Dendritic cell treated with granulocyte-macrophage colony-stimulating factor and Interleukin-4, amounts not matched to agents 40 ng/mL and 50 ng/mL, for 4 days (primary cell): ENCODE measurements at regions not wholly inside any gene's neighbourhood (a gene's known extent, or its start where the extent isn't known, plus 50 kb on each side); places are given as distances from the start of the nearest gene placed in this dataset.

Experiments
- H3K27ac Mint-ChIP-seq: one replicate; pipeline ENCODE4 v1.8.0; 2022; ENCODE audit warnings: mild to moderate bottlenecking, mixed read lengths
- H3K27me3 Mint-ChIP-seq: one replicate; pipeline ENCODE4 v1.8.0; 2022; ENCODE audit warnings: mild to moderate bottlenecking, mixed read lengths
- H3K36me3 Mint-ChIP-seq: one replicate; pipeline ENCODE4 v1.8.0; 2022; ENCODE audit warnings: low read depth, mixed read lengths
- H3K4me1 Mint-ChIP-seq: one replicate; pipeline ENCODE4 v1.8.0; 2022; ENCODE audit warnings: low read depth, mixed read lengths
- H3K4me3 Mint-ChIP-seq: one replicate; pipeline ENCODE4 v1.8.0; 2022; ENCODE audit warnings: mild to moderate bottlenecking, moderate library complexity, mixed read lengths
- H3K9me3 Mint-ChIP-seq: one replicate; pipeline ENCODE4 v1.8.0; 2022; ENCODE audit warnings: mixed read lengths
- intact Hi-C: fragments of 100-400 bp; cut with micrococcal nuclease; formaldehyde crosslinking; loops from one replicate; pipeline ENCODE4 v1.15.0; 2022

GRCh38 chr9:80094176-80094771, 522.5 kb downstream of the TLE4 start:
- Mint-ChIP-seq H3K4me1 (no peaks in the 10 kb centered on the region), H3K27me3 (no peaks in the 10 kb centered on the region), H3K4me3 (no peak overlapping the region), H3K27ac (no peak overlapping the region), H3K9me3 (peaks cover 21% of the 10 kb centered on the region), H3K36me3 (no peaks in the 10 kb centered on the region)
- intact Hi-C loops = no loop called here

DNA sequence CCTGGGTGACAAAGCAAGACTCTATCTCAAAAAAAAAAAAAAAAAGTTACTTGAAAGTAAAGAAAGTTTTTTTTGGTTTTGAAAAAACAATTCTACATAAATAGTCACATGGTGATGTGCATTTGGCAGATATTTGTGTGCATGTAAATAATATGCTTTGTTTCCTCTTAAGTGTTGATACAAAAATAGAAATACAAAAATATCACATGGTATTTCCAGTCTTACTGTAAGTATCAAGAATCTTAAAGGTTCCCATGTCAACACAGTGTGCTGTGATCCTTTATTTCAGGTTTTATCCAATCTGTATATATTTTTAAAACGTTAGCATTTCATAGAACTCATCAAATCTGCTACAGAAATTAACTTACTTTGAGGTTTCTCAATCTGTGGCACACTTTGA, 521.9 kb downstream of the TLE4 start:
- Mint-ChIP-seq H3K4me1 (no peaks in the 10 kb centered on the region), H3K27me3 (no peaks in the 10 kb centered on the region), H3K4me3 (no peak overlapping the region), H3K9me3 (peaks cover 21% of the 10 kb centered on the region), H3K36me3 (no peaks in the 10 kb centered on the region), H3K27ac (no peak overlapping the region)
- intact Hi-C loops = no loop called here

DNA sequence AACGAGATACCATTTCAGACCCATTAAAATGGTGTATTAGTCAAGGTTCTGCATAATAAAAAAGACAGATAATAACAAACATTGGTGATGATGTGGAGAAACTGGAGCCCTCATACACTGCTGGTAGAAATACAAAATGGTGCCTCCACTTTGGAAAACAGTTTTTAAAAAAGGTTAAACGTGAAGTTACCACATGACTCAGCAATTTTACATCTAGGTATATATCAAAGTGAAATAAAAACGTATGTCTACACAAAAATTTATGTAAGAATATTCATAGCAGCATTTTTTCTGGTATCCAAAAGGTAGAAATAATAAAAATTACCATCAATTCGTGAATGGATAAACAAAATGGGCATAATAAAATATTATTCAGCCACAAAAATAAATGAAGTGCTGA, 519.8 kb downstream of the TLE4 start:
- Mint-ChIP-seq H3K27ac (no peak overlapping the region), H3K27me3 (no peaks in the 10 kb centered on the region), H3K4me1 (no peaks in the 10 kb centered on the region), H3K36me3 (no peaks in the 10 kb centered on the region), H3K4me3 (no peak overlapping the region), H3K9me3 (peaks cover 21% of the 10 kb centered on the region)
- intact Hi-C loops = no loop called here

DNA sequence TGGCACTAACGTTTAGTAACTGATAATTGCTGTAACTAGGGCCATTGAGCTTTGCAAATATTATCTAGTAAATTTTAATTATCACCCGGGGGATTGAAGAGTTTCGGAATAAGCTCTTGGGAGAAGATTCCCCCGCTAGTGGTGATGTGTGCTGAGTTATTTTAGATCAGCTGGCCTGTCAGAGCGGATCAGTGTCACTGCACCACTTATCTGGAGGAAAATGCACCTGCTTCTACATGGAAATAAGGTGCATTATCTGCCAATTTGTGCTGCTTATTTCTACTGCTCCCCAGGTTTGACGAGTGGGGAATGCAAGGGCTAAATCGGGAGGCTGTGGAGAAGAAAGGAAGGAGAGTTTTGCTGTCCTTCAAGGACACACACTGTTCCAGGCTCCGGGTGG, 518.6 kb downstream of the TLE4 start:
- H3K27ac Mint-ChIP-seq = no peak overlapping the region
- peaks cover 16% of the 10 kb centered on the region for H3K9me3 Mint-ChIP-seq
- H3K4me1 Mint-ChIP-seq = no peaks in the 10 kb centered on the region
- intact Hi-C loops = no loop called here
- H3K27me3 Mint-ChIP-seq = no peaks in the 10 kb centered on the region
- no peak overlapping the region for H3K4me3 Mint-ChIP-seq
- no peaks in the 10 kb centered on the region for H3K36me3 Mint-ChIP-seq

DNA sequence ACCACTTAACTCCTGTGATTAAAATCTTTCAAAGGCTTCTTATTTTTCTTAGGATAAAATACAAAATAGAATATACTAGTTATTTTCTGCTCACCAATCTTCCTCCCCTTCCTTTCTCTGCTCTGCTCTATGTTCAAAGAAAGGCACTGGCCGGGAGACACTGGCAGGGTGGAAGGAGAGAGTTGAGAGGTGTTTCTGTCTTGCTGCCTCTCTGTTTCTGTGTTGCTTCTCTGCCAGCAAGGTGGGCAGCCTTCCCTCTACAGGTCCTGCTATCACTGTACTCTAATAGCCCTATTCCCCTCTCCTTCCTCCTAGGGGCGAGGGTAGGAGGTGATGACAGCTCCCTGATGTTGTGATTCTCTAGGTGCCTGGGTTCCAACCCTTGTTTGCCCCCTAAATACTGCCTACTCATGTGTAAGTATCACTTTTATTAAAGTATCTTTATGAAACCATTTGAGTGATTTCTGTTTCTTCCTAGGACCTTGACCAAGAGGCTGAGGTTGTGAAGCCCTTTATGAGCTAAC, 515.1 kb downstream of the TLE4 start:
- Mint-ChIP-seq H3K4me1 (no peaks in the 10 kb centered on the region), H3K9me3 (peaks cover 1% of the 10 kb centered on the region), H3K27ac (no peak overlapping the region), H3K4me3 (no peak overlapping the region), H3K27me3 (no peaks in the 10 kb centered on the region), H3K36me3 (no peaks in the 10 kb centered on the region)
- intact Hi-C loops = no loop called here

DNA sequence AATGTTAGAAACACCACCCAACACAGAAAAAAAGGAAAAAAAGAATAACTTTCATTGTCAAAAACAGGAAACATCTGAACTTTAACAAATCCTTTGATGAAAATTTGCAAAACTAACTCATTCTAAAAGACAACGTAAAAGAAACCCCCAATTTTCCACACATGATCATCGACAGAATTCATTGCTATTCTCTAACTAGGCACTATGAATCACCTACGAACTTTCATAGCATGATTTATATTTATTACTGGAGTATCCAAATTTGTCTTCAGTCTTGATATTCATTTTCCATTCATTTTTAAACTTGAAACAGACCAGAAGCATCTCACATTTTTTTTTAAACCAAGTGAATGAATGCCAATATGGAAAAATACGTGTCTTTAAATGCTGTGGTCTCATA, 514.6 kb downstream of the TLE4 start:
- Mint-ChIP-seq H3K36me3 (no peaks in the 10 kb centered on the region), H3K4me1 (no peaks in the 10 kb centered on the region), H3K27ac (no peak overlapping the region), H3K4me3 (no peak overlapping the region), H3K9me3 (no peaks in the 10 kb centered on the region), H3K27me3 (no peaks in the 10 kb centered on the region)
- intact Hi-C loops = no loop called here

- Mint-ChIP-seq H3K36me3 (no peaks in the 10 kb centered on the region), H3K27ac (no peak overlapping the region), H3K4me1 (no peaks in the 10 kb centered on the region), H3K4me3 (no peak overlapping the region), H3K9me3 (no peaks in the 10 kb centered on the region), H3K27me3 (no peaks in the 10 kb centered on the region)
- intact Hi-C loops = no loop called here
Measured at GRCh38 chr9:80085668-80086067, 513.9 kb downstream of the TLE4 start.

DNA sequence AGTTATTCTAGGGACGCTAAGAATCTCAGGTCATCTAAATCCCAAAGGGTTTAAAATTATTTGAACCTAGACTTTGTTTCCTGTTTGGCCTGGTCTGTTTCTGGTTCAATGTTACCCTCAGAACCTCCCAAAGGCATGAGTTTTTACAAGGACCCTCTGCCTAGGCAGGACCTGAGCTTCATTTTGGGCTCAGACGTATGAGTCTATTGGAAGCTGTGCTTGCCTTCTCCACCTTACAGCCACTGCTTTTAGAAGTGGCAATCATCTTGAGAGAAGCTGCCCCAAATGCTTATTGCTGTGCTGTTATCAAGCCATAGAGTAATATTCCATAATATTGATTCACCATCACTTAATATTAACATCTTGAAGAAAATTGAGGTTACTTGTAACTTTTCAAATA, 510.4 kb downstream of the TLE4 start:
- no peaks in the 10 kb centered on the region for H3K4me1 Mint-ChIP-seq
- H3K9me3 Mint-ChIP-seq = peaks cover 8% of the 10 kb centered on the region
- H3K27me3 Mint-ChIP-seq = no peaks in the 10 kb centered on the region
- no peaks in the 10 kb centered on the region for H3K36me3 Mint-ChIP-seq
- no peak overlapping the region for H3K27ac Mint-ChIP-seq
- intact Hi-C loops = no loop called here
- H3K4me3 Mint-ChIP-seq = no peak overlapping the region

GRCh38 chr9:80078826-80079225, 507.1 kb downstream of the TLE4 start:
- Mint-ChIP-seq H3K27me3 (no peaks in the 10 kb centered on the region), H3K36me3 (no peaks in the 10 kb centered on the region), H3K4me1 (no peaks in the 10 kb centered on the region), H3K27ac (no peak overlapping the region), H3K4me3 (no peak overlapping the region), H3K9me3 (peaks cover 27% of the 10 kb centered on the region)
- intact Hi-C loops = no loop called here

DNA sequence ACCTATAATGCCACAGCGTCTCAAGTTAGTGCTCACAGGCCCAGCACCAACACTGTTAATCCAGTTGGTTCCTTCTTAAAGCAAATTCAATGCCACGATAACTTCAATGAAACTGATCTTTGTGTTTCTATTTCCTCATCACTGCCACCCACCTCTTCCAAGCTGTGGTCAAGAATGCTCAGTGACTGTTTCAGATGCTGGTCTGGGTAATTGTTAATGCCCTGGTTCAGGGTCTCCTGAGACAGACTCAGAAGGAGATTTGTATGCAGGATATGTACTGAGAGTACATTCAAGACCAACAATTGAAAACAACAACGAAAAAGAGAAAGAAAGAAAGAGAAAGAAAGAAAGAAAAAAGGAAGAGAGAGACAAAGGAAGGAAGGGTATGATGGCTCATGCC, 505.3 kb downstream of the TLE4 start:
- Mint-ChIP-seq H3K27ac (no peak overlapping the region), H3K36me3 (no peaks in the 10 kb centered on the region), H3K4me1 (no peaks in the 10 kb centered on the region), H3K27me3 (no peaks in the 10 kb centered on the region), H3K9me3 (peaks cover 27% of the 10 kb centered on the region), H3K4me3 (no peak overlapping the region)
- intact Hi-C loops = no loop called here

DNA sequence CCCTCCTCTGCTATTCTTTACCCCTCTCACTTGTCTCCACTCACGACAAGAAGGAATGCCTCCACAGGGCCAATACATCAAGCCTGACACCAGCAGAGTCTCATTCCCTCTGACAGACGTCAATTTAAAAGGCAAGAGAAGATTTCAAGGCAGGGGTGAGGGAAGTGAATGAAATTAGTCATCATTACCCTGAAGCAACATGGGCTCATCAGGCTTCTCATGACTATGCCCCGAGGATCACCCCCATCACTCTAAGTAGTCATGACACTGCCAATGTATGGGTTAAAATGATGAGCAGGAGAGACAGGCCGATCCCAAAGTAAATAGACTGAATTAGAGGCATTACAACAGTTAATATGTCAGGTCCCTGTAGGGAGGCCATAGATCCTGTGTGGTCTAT, 504.4 kb downstream of the TLE4 start:
- no peaks in the 10 kb centered on the region for H3K27me3 Mint-ChIP-seq
- H3K9me3 Mint-ChIP-seq = peaks cover 27% of the 10 kb centered on the region
- intact Hi-C loops = no loop called here
- no peaks in the 10 kb centered on the region for H3K4me1 Mint-ChIP-seq
- H3K27ac Mint-ChIP-seq = no peak overlapping the region
- no peak overlapping the region for H3K4me3 Mint-ChIP-seq
- no peaks in the 10 kb centered on the region for H3K36me3 Mint-ChIP-seq

DNA sequence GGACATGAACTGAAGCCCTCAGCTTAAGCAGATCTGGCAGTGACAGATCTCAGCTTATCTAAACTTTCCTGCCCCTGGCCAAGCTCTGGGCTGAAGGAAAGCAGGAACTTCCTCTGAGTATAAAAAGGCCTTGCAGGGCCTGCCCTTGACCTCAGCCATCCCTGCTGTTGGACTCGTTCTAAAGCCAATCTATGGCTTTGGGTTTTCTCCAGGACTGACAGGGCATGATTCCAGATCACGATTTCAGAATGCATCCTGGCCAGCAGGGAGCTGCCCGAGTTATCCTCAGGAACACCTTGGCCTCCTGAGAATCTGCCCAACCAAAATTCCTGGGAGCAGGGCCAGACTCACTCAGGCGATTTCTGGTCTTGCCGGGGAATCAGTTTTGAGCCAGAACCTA, 502.7 kb downstream of the TLE4 start:
- Mint-ChIP-seq H3K36me3 (no peaks in the 10 kb centered on the region), H3K4me1 (no peaks in the 10 kb centered on the region), H3K27me3 (no peaks in the 10 kb centered on the region), H3K27ac (no peak overlapping the region), H3K9me3 (peaks cover 27% of the 10 kb centered on the region), H3K4me3 (no peak overlapping the region)
- intact Hi-C loops = no loop called here

DNA sequence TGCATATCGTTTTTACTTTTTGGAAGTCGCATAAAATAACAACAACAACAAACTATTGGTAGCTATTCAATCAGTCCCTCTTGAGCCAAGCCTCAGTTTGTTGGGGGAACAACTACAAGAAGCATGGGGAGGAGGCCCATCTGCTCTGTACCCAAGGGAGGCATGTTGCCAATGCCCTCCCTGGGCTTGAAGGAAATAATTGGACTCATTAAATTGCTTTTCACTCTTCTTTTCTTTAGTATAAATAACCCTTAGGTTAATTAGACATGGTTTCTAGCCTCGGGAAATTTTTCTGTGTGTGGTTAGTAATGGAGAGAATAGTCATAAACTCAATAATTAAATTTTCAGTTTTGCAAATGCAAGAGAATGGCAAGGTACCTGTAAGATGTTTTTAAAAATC, 500.7 kb downstream of the TLE4 start:
- Mint-ChIP-seq H3K9me3 (peaks cover 21% of the 10 kb centered on the region), H3K36me3 (no peaks in the 10 kb centered on the region), H3K27me3 (no peaks in the 10 kb centered on the region), H3K27ac (no peak overlapping the region), H3K4me1 (no peaks in the 10 kb centered on the region), H3K4me3 (no peak overlapping the region)
- intact Hi-C loops = no loop called here

DNA sequence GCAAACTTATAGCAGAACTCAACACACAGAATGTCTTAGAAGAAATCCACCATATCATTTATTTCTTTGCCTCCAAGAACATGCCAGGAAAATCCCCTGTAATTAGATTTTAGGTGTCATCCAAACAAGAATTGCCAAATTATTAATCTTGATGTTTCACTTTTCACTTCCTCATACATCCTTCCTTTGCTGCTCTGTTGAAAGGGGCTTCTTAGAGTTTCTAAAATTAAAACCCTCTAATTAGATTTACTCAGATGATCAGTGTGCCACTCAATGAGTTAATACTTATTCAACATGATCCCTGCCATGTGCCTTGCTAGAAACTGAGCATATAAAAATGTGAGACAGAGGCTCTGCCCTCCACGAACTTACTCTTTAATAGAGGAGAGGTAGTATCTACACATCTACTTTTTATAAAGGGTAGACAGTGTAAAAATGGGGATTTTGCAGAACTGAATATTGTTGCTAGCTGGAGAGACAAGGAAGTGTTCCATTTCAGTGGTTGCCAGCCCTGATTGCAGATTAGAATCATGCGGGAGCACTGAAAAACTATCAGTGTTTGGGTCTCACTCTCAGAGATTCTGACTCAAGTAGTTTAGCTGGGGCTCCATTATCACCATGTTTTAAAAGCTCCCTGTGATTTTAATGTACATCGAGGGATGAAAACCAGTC, 498.4 kb downstream of the TLE4 start:
- Mint-ChIP-seq H3K9me3 (no peaks in the 10 kb centered on the region), H3K4me1 (no peaks in the 10 kb centered on the region), H3K27me3 (no peaks in the 10 kb centered on the region), H3K27ac (no peak overlapping the region), H3K36me3 (no peaks in the 10 kb centered on the region), H3K4me3 (no peak overlapping the region)
- intact Hi-C loops = no loop called here

GRCh38 chr9:80066931-80067330, 495.2 kb downstream of the TLE4 start:
- no peak overlapping the region for H3K4me3 Mint-ChIP-seq
- no peaks in the 10 kb centered on the region for H3K36me3 Mint-ChIP-seq
- H3K4me1 Mint-ChIP-seq = no peaks in the 10 kb centered on the region
- no peaks in the 10 kb centered on the region for H3K27me3 Mint-ChIP-seq
- no peaks in the 10 kb centered on the region for H3K9me3 Mint-ChIP-seq
- no peak overlapping the region for H3K27ac Mint-ChIP-seq
- intact Hi-C loops = no loop called here
